MV-4-11 (cell line): ENCODE measurements at regions not wholly inside any gene's neighbourhood (a gene's known extent, or its start where the extent isn't known, plus 50 kb on each side); places are given as distances from the start of the nearest gene placed in this dataset.
"Not testable (repeated sequence)": the region's sequence is repeated elsewhere in the genome, so short reads cannot be mapped to it uniquely, and the experiment has no call there.

Experiments
- DNase-seq: peaks from one replicate; lab custom pipeline; 2025; lab: John Stamatoyannopoulos, UW

DNA sequence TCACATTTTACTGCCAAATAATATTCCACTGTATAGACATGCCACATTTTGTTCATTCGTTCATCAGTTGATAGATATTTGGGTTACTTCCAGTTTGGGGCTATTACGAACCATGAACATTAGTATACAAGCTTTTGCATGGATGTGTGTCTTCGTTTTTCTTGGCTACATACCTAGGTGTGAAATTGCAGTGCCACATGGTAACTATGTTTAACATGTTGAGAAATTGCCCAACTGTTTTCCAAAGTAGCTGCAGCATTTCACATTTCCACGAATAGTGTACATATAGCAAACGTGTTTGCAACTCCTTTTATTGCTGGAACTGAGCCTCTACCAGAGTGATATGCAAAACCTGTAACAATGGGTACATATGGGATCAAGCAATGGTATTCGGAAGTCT is 221.5 kb downstream of the VEGFC start:
- no peak for DNase-seq

DNA sequence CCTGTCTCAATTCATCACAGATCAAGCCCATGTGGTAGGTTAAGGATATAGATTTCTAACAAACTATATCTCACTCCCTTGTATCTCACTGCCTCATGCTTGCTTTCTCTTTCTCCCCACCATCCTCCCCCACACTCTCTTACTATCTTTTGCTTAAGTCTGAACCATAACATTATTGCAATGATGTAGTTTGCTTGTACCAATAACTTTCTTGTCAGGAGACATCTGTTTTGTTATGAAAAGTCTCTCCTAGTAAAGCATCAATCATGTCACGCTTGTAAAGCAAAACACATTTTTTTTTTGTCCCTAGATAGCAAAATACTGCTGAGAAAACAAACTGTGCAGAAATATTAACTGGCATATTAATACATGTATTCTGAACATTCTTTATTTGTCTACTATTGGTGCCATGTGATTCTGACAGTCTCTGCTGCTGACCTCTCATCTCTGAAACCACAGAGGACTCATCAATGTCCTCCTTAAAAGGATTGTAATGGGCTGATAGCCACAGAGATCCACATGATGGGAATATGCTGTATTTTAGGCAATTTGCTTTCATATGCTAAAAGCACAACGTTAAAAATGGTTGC is 217.5 kb downstream of the VEGFC start:
- no peak for DNase-seq

DNA sequence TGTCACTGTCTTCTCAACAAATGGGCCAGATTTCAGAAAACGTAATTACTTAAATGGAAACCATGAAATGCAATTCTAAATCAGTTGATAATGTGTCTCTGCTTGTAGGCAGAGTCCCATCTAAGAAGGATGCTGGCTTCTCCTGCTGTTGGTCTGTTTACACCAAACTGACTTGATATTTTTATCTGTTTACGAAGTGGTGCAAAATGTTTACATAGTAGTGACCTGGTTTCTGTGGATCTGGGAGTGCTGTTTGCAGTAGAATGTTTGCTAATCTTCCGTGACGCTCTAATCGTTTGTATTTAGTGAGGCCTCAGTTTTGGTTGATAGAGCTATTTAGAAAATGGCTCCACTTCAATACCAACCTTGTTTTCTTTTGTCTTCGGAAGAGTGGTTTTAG is 213.5 kb downstream of the VEGFC start:
- no peak for DNase-seq

DNA sequence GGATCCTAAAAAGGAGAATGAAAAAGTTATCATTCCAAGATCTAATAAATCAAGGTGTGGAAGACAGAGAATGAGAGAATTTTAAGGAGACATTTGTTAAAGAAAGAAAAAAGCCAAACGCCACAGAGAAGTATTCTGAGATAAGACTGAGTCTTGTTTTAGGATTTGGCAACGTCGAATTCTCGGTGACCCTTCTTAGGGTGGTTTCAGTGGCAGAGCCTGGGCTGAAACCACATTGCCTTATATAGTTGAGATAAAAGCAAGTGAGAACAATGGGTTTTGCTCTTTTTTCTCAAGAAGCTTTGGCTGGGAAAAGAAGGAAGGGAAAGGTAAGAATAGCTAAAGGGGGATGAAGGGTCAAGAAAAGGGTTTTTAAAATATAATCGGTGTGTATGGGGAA is 209.4 kb downstream of the VEGFC start:
- DNase-seq: peak; percentile 54

DNA sequence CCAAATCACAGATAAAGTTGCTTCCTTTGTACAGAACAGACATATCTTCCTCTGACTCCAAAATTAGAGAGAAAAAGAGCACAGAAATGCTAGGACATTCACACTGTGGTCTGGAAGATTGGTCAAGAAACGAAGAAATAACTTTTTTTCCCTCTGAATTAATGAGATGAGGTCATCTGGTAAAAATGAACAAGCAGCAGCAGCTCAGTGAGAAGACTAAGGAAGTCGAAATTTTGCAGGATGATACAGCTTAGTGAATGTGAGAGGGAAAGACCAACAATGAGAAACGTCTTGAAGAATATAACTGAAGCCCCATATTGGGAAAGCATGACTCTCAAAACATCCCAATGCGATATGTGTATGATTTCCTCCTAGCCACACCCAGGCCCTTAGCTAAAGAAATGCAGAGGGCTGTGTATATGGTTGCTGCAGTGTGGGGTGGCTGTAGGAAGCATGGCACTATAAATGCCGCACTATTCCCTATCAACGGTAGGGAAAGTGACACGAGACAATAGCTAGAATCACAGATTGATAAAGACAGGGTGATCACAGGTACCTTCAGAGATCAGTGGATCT is 208.6 kb downstream of the VEGFC start:
- DNase-seq: peak; percentile 24

DNA sequence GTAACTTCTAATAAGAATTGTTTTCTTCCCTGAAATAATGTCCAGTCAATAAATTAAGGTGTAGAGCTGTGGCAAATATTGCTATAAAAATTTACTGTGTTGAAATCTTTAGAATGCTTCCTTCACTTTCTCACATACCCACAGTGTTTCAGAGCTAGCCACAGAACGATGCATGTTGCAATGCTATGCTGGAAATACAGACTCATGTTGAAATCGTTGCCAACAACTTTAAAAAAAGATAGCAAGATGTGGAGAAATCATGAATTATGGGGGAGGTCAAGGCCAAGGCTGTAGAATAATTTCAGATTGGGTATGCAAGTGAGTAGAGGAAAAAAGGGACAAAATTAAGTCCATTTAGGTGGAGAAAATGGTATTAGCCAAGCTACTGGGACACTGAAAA is 204.8 kb downstream of the VEGFC start:
- peak; percentile 93 for DNase-seq

DNA sequence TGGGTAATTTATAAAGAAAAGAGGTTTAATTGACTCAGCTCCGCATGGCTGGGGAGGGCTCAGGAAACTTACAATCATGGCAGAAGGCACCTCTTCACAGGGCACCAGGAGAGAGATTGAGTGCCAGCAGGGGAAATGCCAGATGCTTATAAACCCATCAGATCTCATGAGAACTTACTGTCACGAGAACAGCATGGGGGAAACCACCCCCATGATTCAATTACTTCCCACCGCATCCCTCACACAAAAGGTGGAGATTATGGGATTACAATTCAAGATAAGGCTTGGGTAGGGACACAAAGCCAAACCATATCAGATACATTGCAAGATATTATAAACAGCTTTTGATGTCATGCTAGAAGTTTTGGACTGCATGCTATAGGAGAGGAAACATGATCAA is 204.3 kb downstream of the VEGFC start:
- DNase-seq: no peak

DNA sequence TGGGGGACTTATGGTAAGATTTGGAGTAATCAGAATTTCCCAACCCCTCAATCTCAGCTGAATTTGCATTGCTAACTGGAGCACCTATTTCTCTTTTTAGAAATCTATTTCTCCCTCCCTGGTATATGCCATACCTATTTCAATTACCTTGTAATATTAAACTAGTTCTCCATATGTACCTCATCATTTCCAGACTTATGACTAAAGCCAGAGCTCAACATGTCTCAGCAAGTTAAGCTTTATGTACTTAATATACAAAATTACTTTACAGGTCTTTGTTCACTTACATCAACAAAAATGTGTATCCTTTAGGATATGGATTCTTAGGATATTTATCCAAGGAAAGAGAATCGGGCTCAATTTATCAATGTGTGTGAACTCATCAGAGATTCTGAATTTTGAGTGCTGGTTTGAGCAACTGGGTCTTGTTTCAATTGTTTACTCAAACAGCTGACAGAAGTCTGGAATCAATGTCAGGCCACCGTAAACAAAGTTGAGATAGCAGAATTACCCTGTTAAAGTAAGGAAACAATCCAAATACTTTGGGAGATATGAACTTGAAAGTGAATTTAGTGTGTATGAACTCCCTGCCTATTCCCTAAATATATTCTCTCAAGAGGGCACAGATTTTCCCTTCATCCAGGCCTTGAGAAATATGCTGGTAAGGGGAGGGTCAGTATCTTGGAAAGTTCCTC is 199.6 kb downstream of the VEGFC start:
- no peak for DNase-seq

DNA sequence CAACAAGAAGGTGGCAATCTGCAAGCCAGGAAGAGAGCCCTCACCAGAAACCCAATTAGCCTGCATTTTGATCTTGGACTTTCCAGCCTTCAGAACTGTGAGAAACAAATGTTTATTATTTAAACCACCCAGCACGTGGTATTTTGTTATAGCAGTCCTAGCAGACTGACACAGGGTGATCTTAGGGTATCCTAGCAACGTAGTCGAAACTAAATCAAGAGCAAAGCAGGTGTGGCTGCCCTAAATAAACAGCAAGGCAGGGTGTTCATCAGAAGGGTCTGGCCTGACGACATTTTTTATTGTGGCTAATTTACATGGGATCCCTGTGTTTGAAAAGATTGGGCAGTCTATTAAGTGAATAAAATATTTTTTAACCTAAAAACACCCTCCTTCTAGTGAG is 198.8 kb downstream of the VEGFC start:
- DNase-seq: no peak

DNA sequence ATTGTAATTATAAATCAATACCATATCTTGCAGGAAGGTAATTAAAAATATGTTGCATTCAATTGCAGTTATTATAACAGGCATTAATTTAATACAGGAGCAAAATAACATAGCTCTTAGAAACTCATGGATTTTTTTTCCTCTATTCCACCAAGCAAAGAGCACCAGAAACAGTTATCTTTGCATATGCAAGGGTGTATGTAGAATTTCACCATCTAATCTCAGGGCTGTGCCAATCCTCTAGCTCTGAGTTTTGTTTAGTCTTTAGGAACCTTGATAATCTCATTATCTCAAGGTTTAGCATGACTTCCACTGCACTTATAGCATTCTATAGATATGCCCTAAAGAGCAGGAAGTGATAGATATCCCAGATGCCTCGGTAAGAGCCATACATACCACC is 197.5 kb downstream of the VEGFC start:
- no peak for DNase-seq

DNA sequence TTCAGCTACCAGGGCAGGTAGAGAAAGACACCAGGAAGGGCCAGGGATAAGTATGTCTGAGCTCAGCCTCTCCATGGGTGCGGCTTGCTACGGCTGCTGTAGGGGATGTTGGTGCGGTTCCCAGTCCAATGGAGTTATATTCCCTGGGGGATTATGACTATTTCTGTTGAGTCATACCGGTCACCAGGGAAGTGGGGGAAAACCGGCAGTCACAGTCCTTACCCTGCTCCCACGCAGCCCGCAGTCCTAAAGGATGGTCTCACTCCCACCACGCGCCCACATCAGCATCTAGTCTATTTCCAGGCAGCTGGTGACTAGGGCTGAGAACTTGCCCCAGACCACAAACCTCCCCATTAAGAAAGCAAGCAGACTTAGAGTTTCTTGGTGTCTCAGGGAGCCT is 191.6 kb downstream of the VEGFC start:
- no peak for DNase-seq

DNA sequence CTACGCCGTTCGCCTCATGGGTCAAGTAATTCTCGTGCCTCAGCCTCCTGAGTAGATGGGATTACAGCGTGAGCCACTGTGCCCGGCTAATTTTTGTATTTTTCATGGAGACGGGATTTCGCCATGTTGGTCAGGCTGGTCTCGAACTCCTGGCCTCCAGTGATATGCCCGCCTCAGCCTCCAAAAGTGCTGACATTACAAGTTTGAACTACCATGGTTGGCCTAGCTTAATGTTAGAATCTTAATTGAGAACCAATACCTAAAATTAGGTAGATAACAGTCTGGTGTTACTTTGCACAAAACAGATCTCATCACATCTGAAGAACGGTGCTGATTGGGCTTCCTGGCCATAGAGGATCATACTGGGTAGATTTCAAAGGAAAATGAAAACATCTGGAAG is 184.9 kb downstream of the VEGFC start:
- DNase-seq: no peak

DNA sequence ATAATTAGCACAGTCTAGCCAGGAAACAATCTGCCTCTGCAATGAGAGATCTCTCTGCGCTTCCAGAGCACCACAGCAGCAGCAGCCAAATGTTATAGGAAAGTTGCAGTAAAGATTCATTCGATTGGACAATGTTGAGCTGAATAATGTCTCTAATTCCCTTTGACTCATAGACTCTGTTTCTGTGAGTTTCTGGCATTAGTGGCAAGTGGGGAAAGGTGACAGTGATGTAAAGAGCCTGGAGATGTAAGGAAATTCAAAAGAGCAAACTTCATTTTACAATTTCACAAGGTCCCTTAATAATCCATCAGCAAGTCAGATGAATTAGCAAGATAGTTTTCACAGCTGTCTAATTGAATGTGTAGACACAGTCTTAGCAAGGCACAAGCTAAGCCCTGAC is 184.4 kb downstream of the VEGFC start:
- DNase-seq: no peak

DNA sequence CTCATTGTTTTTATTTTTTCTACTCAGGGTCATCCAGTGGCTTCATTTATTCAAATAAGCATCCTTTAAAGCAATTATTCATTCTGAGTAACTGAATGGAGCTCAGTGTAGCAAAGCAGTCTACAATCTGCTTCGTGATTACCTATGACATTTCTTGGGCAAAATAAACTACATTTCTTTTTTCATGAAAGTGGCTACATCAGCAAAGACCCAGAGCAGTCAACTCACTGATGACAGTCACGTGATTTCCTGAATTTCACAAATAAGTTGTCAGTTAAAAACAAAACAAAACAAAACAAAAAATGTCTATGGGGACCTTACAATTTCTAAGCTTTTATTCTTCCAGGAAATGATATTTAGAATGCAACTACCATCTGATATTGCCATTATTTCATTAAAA is 182.1 kb downstream of the VEGFC start:
- DNase-seq: no peak

DNA sequence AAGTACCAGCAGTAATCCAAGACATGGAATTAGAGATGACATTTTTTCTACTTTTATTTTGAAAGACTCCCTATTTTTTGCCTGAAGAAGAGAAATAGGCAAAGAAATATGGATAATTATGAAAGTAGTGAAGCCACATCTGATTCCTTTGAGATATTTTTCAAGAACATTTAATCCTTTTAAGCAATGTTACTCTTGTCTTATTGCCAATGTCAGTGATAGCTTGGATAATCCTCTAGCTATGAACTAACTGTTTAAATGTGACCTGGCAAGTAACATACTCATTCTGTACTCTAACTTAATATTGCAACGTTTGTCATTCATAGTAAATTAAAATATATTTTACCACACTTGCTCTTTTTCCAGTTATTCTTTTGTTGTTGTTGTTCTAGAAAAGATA is 181.3 kb downstream of the VEGFC start:
- DNase-seq: no peak

DNA sequence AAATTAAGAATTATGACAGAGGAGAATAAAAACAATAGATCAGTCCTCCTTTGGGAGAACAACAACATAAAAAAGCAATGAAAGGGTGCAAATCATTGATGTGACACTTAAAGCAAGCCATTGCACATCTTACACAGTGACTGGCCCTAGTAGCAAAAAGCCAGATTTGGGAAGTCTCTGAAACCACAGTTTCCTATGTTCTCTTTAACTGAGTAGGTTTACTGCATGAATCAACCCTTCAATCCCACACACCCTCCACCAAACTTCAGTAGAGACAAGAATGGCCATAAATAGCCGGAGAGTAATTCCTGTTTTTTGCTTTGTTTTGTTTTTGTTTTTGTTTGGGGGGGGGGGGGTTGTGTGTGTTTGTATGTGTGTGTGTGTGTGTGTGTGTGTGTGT is 180.8 kb downstream of the VEGFC start:
- peak; percentile 92 for DNase-seq

DNA sequence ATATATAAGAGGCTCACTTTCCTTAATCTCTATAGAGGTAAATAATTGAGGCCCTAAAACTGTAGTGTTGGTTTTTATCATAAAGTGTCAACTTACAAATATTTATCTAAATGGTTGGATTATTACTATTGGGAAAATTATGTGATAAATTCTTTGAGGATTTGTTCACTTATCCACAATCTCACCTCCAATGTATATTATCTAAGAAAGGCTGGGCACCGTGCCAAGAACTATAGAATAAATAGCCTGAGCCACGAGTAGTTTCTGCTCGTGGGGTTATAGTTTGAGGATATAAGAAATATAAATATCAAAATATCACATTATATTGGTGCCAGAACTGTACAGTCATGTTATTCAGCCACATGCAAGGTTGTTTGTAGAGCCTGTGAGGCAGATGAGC is 177.9 kb downstream of the VEGFC start:
- no peak for DNase-seq

DNA sequence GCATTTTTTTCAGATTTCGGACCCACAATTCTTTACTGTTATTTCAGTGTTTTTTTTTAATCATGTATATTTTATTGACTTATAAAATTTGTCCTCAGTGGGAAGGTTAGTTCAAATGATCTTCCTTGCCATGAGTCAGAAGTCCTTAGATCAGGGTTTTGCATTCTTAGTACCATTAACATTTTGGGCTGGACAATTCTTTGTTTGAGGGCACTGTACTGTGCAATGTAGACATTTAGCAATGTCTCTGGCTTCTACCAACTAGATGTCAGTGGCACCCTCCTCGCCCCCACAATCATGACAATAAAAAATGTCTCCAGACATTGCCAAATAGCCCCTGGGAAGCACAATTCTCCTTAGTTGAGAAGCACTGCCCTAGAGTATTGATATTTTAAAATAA is 176.6 kb downstream of the VEGFC start:
- no peak for DNase-seq

DNA sequence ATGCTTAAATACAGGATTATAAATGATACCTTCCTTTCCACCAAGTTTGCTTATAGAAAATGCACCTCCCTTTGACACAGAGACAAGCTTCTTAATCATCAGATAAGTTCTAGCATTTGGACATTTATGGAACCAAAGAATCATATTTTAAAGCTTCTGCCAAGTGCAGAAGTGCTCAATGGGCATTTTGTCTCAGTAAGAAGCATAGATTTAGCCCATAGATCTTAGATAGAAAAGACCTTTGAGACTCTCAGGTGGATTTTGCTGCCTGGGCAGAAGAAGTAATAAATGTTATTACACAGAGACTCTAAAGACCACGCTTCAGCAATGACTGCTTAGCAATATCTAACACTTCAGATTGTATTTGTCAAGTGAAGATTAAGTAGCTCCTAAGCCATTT is 174.6 kb downstream of the VEGFC start:
- no peak for DNase-seq

DNA sequence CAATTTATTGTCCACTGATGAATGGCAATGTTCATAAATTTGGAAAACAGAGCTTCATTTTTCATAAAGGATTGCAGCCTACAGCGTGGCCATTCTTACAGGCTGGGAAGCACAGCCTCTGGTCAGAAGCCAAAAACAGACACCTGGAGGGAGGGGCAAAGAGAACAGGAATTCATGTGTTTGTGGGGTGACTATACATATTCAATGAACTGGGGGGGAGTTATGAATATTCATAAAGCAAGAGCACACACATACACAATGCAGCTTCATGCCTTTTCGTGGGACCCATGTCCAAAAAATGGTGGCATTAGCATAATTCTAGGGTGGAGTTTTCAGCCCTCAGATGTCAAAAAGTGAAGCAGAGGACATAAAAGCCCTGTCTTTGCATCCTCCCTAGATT is 173.3 kb downstream of the VEGFC start:
- DNase-seq: no peak

DNA sequence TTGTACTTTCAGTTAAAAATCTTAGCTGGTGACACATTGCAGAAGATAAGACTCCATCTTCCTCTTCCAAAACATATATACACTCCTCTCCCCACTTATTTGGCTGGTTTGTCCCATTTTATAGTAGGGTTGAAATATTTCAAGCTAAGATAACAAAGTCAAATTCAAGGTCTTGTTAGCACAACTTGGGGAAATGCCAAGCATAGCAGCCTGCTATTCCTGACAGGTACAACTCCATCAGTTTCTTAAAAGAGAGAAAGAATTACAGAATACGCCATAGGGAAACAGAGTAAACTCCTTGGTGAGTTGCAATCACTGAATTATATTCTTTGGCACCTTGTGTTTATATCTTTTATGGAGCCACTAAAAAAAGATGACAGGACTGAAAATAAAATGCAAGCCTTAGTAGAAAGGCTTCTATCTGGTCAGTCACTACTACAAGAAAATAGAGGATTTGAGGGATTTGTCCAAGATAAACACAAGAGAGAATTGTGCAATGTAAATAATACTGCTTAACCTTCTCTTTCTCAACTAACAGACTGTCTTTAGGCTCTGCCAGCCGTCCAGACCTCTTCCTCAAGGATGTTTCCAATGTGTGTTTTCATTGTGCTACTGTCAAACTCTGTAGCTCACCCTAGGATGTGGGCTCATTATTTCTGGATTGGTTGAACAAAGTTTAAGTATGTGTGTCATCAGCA is 170.3 kb downstream of the VEGFC start:
- DNase-seq: no peak

DNA sequence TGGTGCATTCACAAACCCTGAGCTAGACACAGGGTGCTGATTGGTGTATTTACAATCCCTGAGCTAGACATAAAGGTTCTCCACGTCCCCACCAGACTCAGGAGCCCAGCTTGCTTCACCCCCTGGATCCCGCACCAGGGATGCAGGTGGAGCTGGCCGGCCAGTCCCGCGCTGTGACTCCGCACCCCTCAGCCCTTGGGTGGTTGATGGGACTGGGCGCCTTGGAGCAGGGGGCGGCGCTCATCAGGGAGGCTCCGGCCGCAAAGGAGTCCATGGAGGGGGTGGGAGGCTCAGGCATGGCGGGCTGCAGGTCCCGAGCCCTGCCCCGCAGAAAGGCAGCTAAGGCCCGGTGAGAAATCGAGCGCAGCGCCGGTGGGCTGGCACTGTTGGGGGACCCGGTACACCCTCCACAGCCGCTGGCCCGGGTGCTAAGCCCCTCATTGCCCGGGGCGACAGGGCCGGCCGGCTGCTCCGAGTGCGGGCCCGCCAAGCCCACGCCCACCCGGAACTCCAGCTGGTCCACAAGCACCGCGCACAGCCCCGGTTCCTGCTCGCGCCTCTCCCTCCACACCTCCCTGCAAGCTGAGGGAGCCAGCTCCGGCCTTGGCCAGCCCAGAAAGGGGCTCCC is 167.6 kb downstream of the VEGFC start:
- DNase-seq: not testable (repeated sequence)

DNA sequence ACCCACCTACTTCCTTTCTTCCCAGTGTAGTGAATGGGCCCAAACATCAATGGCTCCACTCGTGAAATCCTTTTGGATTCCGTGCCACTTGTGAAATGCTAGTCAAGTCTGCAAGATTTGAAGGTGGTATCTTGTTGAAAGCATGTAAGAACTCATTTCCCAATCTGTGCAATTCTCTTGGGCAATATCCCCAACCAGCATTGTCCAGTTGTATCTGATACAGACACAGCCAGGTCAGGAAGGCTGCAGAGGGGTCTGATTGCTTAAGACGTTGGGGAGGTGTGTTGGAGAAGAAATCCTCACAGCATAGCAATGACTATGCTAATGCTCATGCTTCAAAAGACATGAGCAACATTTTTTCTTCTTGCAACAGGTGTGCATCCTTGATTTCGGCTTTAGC is 164.8 kb downstream of the VEGFC start:
- DNase-seq: no peak
